Urinary bladder (tissue), 3 donors: ENCODE measurements at regions not wholly inside any gene's neighbourhood (a gene's known extent, or its start where the extent isn't known, plus 50 kb on each side); places are given as distances from the start of the nearest gene placed in this dataset.

Experiments used
- DNase-seq: peaks from one replicate; pipeline ENCODE4 v3.0.0-alpha.2; 2015; ENCODE audit errors: extremely low spot score
- H3K27ac ChIP-seq: one replicate; pipeline ENCODE4 v1.5.1; 2013; ENCODE audit warnings: low read depth, mild to moderate bottlenecking, moderate library complexity
- H3K36me3 ChIP-seq: one replicate; pipeline ENCODE4 v1.6.1; 2013; ENCODE audit warnings: mild to moderate bottlenecking, moderate library complexity; ENCODE audit not compliant: insufficient read depth
- H3K4me1 ChIP-seq: one replicate; pipeline ENCODE4 v1.6.1; 2013; ENCODE audit warnings: mild to moderate bottlenecking, moderate library complexity; ENCODE audit not compliant: insufficient read depth
- H3K4me3 ChIP-seq: one replicate; pipeline ENCODE4 v1.5.1; 2013; ENCODE audit warnings: low read depth, low read length
- WGBS: extraction: QIAGEN DNeasy Blood & Tissue Kit; methylation state at CpG from one replicate; pipeline ENCODE4 v1.1.7; 2013; 5-methylcytosine and 5-hydroxymethylcytosine counted together
- donor health status: healthy with polysubstance abuse.
- donor health status: healthy.

DNA sequence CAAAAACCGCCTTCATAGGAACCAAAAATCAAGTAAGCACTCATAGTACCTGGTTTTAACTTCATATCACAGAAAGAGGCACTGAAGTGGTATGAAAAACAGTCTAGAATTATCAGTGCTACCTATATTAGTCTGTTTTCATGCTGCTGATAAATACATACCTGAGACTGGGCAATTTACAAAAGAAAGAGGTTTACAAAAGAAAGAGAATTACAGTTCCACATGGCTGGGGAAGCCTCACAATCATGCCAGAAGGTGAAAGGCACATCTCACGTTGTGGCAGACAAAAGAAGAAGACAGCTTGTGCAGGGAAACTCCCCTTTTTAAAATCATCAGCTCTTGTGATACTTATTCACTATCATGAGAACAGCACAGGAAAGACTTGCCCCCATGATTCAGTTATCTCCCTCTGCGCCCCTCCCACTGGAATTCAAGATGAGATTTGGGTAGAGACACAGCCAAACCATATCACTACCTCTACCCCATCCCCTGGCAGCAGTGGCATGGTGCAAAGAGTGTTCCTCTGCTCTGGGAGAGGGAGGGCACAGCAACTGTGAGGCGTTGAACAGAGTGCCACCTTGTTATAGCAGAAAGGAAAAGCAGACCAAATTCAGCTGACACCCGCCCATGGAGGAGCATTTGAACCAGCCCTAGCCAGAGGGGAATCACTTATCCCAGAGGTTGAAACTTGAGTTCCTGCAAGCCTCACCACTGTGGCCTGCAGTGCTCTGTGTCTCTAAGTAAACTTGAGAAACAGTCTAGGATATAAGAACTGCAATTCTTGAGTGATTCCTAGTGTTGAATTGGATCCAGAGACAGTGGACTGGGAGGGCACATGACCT is 61.9 kb upstream of the PTPRZ1 start:
- WGBS: 57% methylated on average over 5 of the region's 5 CpGs
- Histone ChIP-seq H3K27ac (no peak overlapping the region), H3K36me3 (no peaks in the 10 kb centered on the region), H3K4me3 (no peak overlapping the region), H3K4me1 (no peaks in the 10 kb centered on the region)
- no peak for DNase-seq

DNA sequence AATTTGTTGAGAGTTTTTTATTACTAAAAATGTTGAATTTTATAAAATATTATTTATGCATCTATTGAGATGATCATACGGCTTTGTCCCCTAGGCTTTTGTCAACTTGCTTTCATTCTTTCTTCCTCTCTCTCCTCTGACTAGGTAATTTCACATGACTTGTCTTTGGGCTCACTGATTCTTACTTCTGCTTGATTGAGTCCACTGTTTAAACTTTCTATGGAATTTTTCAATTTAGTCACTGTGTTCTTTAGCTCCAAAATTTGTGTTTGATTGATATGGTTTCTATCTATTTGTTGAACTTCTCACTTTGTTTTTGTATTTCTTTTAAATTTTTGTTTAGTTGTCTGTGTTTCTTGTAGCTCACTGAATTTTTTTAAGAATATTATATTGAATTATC is 65.9 kb upstream of the PTPRZ1 start:
- Histone ChIP-seq H3K4me3 (no peak overlapping the region), H3K4me1 (no peaks in the 10 kb centered on the region), H3K27ac (no peak overlapping the region), H3K36me3 (no peaks in the 10 kb centered on the region)
- WGBS: 93% methylated on average over 1 of the region's 1 CpG
- DNase-seq: no peak

DNA sequence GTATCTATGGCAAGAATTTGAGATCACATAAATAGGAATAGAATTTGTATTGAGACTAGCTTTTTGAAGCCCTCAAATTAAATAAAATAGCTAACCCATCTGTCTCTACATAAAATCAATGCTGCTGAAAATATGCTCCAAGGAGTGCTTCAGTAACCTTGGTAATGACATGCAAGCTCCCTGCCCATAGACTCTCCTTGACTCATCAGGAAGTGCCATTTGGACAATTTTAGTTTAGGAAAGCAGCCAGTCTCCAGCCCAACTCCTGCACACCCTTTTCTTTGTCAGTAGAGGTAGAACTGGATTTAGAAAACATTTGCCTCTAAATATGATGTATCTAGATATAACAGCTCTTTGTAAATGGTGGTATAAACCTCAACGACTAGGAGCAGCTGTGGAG is 69.9 kb upstream of the PTPRZ1 start:
- Histone ChIP-seq H3K36me3 (no peaks in the 10 kb centered on the region), H3K4me3 (no peak overlapping the region), H3K4me1 (no peaks in the 10 kb centered on the region), H3K27ac (no peak overlapping the region)
- no peak for DNase-seq
- WGBS: 59% methylated on average over 1 of the region's 1 CpG

DNA sequence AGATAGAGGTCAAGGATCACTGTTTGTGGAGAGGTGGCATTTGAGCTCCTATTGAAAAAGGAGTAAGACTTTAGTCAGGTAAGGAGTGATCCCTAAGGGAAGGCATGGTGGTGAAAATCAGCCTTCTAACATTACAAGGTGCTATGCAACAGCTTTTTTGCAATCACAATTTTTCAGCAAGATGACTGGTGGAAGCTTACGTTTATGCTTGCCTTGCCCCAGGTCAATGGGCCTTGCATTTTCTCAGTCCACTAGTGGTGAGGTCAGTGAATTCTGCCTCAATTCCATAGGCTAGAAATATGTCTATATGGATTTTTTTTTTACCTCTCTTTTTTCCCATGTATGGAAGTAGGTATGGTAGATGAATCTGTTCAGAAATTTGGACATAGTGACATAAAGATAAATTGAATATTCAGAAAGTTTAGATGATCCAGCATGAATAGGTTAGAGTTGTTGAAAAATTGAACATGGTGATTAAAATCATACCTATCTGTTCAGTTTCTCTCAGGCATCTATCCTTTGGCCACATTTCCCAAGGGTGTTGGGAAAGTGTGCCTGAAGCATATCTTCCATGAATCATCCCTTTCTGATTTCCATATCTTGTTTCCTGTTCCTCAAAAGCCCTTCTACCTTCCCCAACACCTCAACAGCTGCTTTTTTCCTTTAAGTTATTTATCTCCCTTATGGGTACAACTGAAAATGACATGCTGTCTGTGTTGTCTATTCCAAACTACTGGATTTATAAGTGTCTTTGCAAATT is 71.9 kb upstream of the PTPRZ1 start:
- DNase-seq: no peak
- H3K4me3 ChIP-seq: no peak overlapping the region
- no peaks in the 10 kb centered on the region for H3K36me3 ChIP-seq
- no peak overlapping the region for H3K27ac ChIP-seq
- WGBS: 81% methylated on average over 1 of the region's 1 CpG
- H3K4me1 ChIP-seq: no peaks in the 10 kb centered on the region

DNA sequence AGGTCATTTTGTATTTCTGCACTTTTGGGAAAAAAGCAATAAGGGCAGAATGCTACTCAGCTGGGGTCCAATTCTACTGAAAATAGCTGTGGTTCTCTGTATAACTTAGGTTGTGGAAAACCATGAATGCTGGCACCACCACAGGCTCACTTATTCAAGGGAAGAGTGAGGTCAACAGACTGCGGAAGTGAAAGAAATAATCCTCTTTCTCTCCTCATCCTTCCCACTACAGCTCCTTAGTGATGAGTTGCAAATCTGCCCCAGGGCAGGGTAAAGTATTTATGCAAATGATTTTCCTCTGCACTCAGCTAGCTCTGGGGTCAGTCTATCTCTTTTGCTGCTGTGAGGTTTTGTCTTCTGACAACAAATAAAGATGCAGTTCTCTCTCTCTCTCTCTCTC is 74.1 kb upstream of the PTPRZ1 start:
- Histone ChIP-seq H3K4me1 (no peaks in the 10 kb centered on the region), H3K27ac (no peak overlapping the region), H3K36me3 (no peaks in the 10 kb centered on the region), H3K4me3 (no peak overlapping the region)
- 23% methylated on average over 1 of the region's 1 CpG for WGBS
- no peak for DNase-seq

DNA sequence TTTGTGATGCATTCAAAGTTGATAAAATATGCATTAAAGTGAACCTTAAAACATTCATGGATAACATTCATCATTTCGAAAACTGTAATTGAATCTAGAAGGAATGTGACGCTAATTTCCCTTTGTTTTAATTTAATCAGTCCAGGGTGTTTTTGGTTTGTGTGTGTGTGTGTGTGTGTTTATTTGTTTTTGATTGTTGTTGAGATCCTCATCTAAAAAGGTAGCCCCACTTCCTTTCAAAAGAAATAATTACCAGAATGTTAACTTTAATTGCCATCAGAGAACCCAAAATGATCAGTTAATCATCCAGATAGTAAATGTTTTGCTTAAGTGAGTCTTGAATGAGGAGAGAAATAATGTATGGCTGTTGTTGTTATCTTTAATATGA is 74.5 kb upstream of the PTPRZ1 start:
- Histone ChIP-seq H3K4me1 (no peaks in the 10 kb centered on the region), H3K4me3 (no peak overlapping the region), H3K27ac (no peak overlapping the region), H3K36me3 (no peaks in the 10 kb centered on the region)
- WGBS: 86% methylated on average over 2 of the region's 2 CpGs
- no peak for DNase-seq

DNA sequence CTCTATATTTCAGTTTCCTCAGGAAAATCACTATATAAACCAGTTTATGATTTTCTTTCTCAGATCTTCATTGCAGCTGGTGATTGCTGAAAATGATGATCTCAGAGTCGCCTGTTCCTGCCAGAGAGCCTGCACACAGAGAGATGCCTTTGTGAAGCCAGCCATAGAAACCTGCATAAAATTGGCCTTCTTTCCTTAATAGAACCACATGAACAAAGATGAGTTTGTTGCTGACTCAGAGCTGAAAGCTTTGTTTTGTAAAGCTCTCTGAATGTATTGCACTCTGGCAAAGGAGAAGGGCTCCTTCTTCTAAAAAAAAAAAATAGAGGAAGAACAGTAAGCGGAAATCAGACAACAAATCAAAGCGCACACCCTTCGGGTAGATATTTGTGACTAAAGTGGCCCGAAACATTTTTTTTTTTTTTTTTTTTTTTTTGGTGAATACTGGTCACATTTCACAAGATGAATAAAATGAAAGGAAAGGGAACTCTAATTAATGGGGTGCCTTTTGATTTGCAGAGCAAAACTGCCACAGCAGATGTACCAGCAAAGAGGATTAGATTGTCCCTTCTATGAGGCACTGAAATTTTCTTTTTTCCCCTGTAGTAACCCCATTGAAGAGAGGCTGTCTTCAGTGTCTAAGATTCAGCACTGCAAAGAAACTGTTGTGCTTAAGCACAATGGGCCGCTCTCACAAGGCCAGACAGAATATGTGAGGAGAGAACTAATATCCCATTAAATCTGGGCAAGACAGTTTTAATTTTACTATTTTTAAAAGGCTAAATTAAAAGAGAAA is 75.1 kb upstream of the PTPRZ1 start:
- peak; percentile 13 for DNase-seq

DNA sequence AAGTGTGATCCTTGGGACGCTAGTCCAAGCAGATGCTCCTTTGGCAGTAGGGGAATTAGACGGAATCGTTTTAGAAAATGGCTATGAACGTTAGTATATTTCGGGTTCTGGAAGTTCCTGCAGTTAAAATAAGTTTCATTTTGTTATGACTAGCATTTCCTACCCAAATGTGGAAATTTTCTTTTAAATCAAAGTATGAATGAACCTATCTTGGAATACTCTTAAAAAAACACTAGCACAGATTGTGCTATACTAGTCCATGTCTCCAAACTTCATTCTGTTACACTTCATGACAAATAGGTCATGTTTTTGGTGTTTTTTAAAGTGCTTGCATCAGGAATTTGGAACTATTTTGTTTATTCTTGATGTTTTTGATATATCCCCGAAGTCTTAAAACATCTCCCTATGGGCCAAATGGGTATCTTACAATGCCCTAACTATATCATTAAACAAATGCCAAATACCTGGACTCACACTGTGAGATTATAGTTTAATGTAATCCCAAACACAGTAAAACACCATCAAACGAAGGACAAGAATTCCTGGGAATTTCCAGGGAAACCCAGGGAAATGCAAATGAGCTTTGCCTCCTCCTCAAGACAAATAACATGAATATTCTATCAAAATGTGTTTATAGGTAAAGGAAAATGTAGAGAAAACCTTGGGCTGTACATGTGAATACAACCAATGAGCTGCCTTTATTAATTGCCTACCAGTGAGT is 75.9 kb upstream of the PTPRZ1 start:
- Histone ChIP-seq H3K4me1 (no peaks in the 10 kb centered on the region), H3K36me3 (no peaks in the 10 kb centered on the region), H3K27ac (no peak overlapping the region), H3K4me3 (no peak overlapping the region)
- 72% methylated on average over 7 of the region's 7 CpGs for WGBS
- DNase-seq: no peak

More for the DNA sequence above, 75.1 kb upstream of the PTPRZ1 start:
- H3K4me1 ChIP-seq: no peaks in the 10 kb centered on the region
- WGBS: 73% methylated on average over 6 of the region's 6 CpGs
- H3K4me3 ChIP-seq: no peak overlapping the region
- no peak overlapping the region for H3K27ac ChIP-seq
- no peaks in the 10 kb centered on the region for H3K36me3 ChIP-seq

DNA sequence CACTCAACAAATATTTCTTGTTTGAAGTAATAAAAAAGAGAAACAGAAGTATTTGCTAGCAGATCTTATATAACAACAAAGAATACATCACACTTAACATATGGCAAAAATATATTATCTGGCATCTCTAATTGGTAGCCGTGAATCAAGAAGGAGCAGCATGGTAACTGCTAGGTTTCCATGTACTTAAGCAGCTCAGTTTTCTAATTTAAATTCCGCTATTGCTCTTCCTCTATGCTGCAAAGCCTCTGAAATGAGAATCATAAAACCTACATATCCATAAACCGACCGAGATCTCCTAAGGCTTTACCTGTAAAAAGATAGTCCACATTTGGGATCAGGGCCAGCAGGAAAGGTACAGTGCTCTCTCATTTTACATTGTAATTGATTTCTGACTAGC is 76.6 kb upstream of the PTPRZ1 start:
- no peak overlapping the region for H3K27ac ChIP-seq
- 82% methylated on average over 4 of the region's 4 CpGs for WGBS

DNA sequence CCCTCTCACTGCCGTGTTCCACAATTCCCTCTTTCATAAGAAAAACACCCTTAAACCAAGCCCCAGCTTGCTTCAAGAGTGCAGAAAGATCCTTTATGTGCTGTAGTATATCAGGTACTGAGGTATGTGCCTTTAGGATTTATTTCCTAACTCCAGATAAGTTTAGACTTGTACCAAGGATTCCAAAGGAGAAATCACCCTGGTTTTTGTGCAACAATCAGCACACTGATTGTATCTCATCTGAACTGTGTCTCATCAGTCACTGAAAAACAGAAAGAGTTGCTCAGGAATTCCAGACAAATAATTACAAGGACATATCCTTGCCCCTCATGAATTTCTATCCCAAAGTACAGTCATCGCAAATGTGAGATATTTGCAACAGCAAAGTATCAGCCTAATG is 77.2 kb upstream of the PTPRZ1 start:
- DNase-seq: no peak
- Histone ChIP-seq H3K36me3 (no peaks in the 10 kb centered on the region), H3K4me1 (no peaks in the 10 kb centered on the region), H3K4me3 (no peak overlapping the region), H3K27ac (no peak overlapping the region)
- WGBS: 75% methylated on average over 2 of the region's 2 CpGs

More for the DNA sequence above, 76.6 kb upstream of the PTPRZ1 start:
- H3K36me3 ChIP-seq: no peaks in the 10 kb centered on the region
- DNase-seq: no peak
- no peaks in the 10 kb centered on the region for H3K4me1 ChIP-seq
- no peak overlapping the region for H3K4me3 ChIP-seq

DNA sequence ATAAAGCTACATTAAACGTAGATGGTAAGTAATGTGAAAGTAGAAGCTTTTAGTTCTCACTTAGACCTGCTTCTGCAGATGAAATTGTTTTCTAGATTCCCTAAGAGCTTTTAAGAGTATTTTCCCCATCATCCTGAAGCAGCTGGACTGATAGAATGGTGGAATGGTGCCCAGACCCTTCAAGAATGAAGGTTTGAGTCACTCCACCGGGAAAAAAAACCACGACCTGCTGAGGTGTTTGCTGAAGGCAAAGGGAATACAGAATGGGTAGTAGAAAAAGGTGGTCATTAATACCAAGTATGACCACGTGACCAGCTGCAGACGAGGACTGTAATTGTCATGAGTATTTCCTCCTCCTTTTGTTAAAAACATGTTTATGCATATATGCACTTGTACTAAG is 79.2 kb upstream of the PTPRZ1 start:
- Histone ChIP-seq H3K36me3 (no peaks in the 10 kb centered on the region), H3K4me3 (no peak overlapping the region), H3K4me1 (no peaks in the 10 kb centered on the region), H3K27ac (no peak overlapping the region)
- WGBS: 75% methylated on average over 5 of the region's 5 CpGs
- DNase-seq: no peak

DNA sequence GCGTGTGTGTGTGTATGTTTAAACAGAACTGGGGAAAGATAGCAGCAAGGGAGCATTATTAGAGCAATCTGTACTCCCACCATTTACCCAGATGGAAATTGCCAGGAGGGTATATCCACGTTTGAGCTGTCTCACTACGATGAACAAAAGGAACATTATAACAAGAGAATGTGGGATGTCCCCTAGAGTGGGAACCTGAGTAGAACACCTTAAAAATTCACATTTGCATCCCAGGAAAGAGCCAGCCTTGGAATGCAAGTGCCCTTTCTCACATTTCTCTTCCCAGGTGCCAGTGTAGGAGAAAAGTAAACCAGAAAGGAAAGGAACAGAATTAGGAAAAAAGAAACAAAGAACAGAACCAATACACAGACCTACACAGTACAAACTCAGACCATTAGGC is 95.3 kb upstream of the PTPRZ1 start:
- H3K36me3 ChIP-seq: no peaks in the 10 kb centered on the region
- no peaks in the 10 kb centered on the region for H3K4me1 ChIP-seq
- WGBS: 33% methylated on average over 3 of the region's 3 CpGs
- H3K4me3 ChIP-seq: no peak overlapping the region
- no peak overlapping the region for H3K27ac ChIP-seq
- no peak for DNase-seq

DNA sequence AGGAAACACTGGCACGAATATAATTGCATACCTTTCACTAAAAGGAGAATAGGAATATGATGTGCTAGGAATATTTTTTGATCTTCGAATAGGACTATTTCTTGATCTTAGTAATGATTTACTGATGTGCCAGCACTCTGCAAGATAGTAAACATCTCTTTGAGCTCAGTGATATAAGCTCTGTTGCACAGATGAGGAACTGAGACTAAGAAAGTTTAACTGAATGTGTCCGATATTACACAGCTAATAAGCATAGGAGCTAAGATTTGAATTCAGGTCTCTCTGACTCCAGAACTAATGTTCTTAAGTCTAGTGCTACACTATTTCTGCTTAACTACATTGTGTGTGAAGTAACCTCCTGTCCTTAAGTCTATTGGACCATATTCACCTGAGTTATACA is 98.4 kb upstream of the PTPRZ1 start:
- no peak overlapping the region for H3K27ac ChIP-seq
- DNase-seq: no peak
- no peaks in the 10 kb centered on the region for H3K36me3 ChIP-seq
- H3K4me3 ChIP-seq: no peak overlapping the region
- H3K4me1 ChIP-seq: no peaks in the 10 kb centered on the region
- WGBS: 83% methylated on average over 3 of the region's 3 CpGs
